ENCODE measurements at regions not wholly inside any gene's neighbourhood (a gene's known extent, or its start where the extent isn't known, plus 50 kb on each side); places are given as distances from the start of the nearest gene placed in this dataset.

DNA sequence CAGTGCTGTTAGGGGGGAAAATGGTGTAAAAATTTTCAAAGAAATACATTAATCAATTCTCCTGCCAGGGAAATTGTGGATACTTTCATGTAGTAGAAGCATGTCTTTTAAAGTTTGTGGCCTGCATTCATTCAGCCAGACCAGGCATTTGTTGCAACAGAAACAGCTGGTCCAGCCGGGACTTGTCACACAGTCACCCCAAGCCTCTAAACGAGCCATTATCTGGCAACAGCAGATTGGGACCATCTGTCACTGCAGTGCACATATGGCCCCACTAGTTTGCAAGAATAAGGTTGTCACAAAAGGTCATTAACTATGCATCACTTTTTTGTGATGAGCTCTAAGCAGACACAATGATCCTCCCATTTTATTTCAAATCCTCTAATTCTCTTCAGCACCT is 193.9 kb downstream of the PHLDA1 start (continued):
- TF ChIP-seq ZKSCAN8 (CRISPR knock-in tag; IDR thresholded peaks at IDR 0.05) (peak; percentile 45; the same call in 1 of the 2 replicates), TAL1 (IDR thresholded peaks at IDR 0.05) (peak; percentile 83), NR2C1 (IDR thresholded peaks at IDR 0.05) (no peak), NR2C1 (tag; IDR thresholded peaks at IDR 0.05) (peak; percentile 50; the same call in 1 of the 2 replicates), TAF7 (tag; IDR thresholded peaks at IDR 0.05) (no peak), MYNN (IDR thresholded peaks at IDR 0.05) (no peak; the same call in 1 of the 2 replicates), MYNN (CRISPR knock-in tag; IDR thresholded peaks at IDR 0.05) (no peak), STAT5B (CRISPR knock-in tag; IDR thresholded peaks at IDR 0.05) (no peak), TRIM24 (IDR thresholded peaks at IDR 0.05) (peak; percentile 82 to 83), FOSL1 (tag; conservative IDR thresholded peaks at IDR 0.05) (peak; percentile 40; the same call in 1 of the 2 replicates), NFIC (IDR thresholded peaks at IDR 0.05) (peak; percentile 58), NCOR1 (IDR thresholded peaks at IDR 0.05) (peak; percentile 77), STAT5A (IDR thresholded peaks at IDR 0.05; ENCODE audit: borderline replicate concordance, low read length) (peak; percentile 66), MEIS2 (IDR thresholded peaks at IDR 0.05; ENCODE audit: partially characterized antibody) (peak; percentile 81), TEAD4 (IDR thresholded peaks at IDR 0.05; ENCODE audit: low read length) (peak; percentile 84), TEAD4 (CRISPR knock-in tag; IDR thresholded peaks at IDR 0.05; ENCODE audit: borderline replicate concordance) (no peak)
- TF ChIP-seq, protein P1, sequence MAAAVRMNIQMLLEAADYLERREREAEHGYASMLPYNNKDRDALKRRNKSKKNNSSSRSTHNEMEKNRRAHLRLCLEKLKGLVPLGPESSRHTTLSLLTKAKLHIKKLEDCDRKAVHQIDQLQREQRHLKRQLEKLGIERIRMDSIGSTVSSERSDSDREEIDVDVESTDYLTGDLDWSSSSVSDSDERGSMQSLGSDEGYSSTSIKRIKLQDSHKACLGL (CRISPR knock-in tag; IDR thresholded peaks at IDR 0.05; ENCODE audit: borderline replicate concordance, poor library complexity, severe bottlenecking): no peak
- TF ChIP-seq, protein P2, sequence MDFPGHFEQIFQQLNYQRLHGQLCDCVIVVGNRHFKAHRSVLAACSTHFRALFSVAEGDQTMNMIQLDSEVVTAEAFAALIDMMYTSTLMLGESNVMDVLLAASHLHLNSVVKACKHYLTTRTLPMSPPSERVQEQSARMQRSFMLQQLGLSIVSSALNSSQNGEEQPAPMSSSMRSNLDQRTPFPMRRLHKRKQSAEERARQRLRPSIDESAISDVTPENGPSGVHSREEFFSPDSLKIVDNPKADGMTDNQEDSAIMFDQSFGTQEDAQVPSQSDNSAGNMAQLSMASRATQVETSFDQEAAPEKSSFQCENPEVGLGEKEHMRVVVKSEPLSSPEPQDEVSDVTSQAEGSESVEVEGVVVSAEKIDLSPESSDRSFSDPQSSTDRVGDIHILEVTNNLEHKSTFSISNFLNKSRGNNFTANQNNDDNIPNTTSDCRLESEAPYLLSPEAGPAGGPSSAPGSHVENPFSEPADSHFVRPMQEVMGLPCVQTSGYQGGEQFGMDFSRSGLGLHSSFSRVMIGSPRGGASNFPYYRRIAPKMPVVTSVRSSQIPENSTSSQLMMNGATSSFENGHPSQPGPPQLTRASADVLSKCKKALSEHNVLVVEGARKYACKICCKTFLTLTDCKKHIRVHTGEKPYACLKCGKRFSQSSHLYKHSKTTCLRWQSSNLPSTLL (IDR thresholded peaks at IDR 0.05): no peak
- TF ChIP-seq, protein P3, sequence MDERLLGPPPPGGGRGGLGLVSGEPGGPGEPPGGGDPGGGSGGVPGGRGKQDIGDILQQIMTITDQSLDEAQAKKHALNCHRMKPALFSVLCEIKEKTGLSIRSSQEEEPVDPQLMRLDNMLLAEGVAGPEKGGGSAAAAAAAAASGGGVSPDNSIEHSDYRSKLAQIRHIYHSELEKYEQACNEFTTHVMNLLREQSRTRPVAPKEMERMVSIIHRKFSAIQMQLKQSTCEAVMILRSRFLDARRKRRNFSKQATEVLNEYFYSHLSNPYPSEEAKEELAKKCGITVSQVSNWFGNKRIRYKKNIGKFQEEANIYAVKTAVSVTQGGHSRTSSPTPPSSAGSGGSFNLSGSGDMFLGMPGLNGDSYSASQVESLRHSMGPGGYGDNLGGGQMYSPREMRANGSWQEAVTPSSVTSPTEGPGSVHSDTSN (CRISPR knock-in tag; IDR thresholded peaks at IDR 0.05; ENCODE audit: low read depth): no peak
- TF ChIP-seq, protein P3 (tag; conservative IDR thresholded peaks at IDR 0.05; ENCODE audit: low read depth): peak; percentile 80
- TF ChIP-seq, protein P4, sequence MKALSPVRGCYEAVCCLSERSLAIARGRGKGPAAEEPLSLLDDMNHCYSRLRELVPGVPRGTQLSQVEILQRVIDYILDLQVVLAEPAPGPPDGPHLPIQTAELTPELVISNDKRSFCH (CRISPR knock-in tag; IDR thresholded peaks at IDR 0.05): no peak
- TF ChIP-seq, protein P4 (tag; IDR thresholded peaks at IDR 0.05): peak; percentile 82; the same call in 1 of the 2 replicates
- TF ChIP-seq, protein P5, sequence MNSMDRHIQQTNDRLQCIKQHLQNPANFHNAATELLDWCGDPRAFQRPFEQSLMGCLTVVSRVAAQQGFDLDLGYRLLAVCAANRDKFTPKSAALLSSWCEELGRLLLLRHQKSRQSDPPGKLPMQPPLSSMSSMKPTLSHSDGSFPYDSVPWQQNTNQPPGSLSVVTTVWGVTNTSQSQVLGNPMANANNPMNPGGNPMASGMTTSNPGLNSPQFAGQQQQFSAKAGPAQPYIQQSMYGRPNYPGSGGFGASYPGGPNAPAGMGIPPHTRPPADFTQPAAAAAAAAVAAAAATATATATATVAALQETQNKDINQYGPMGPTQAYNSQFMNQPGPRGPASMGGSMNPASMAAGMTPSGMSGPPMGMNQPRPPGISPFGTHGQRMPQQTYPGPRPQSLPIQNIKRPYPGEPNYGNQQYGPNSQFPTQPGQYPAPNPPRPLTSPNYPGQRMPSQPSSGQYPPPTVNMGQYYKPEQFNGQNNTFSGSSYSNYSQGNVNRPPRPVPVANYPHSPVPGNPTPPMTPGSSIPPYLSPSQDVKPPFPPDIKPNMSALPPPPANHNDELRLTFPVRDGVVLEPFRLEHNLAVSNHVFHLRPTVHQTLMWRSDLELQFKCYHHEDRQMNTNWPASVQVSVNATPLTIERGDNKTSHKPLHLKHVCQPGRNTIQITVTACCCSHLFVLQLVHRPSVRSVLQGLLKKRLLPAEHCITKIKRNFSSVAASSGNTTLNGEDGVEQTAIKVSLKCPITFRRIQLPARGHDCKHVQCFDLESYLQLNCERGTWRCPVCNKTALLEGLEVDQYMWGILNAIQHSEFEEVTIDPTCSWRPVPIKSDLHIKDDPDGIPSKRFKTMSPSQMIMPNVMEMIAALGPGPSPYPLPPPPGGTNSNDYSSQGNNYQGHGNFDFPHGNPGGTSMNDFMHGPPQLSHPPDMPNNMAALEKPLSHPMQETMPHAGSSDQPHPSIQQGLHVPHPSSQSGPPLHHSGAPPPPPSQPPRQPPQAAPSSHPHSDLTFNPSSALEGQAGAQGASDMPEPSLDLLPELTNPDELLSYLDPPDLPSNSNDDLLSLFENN (IDR thresholded peaks at IDR 0.05; ENCODE audit: low read depth in 2 of 2, low read length in 2 of 2): peak in 1 of 2 experiments; percentile 61; a peak in 1 of 4 replicates
